H9 (cell line): ENCODE measurements at regions not wholly inside any gene's neighbourhood (a gene's known extent, or its start where the extent isn't known, plus 50 kb on each side); places are given as distances from the start of the nearest gene placed in this dataset.

Experiments used
- DNase-seq: peaks from one replicate; pipeline ENCODE4 v3.0.0-alpha.2; 2017
- H2AFZ ChIP-seq: one replicate; pipeline ENCODE4 v1.6.1; 2013; ENCODE audit warnings: mild to moderate bottlenecking, low read length, control low read depth, moderate library complexity
- H2AK5ac ChIP-seq: 2 replicates; pipeline ENCODE4 v1.6.1; 2013; ENCODE audit warnings: low read length, control low read depth, mixed read lengths; ENCODE audit not compliant: insufficient read length
- H2BK120ac ChIP-seq: one replicate; pipeline ENCODE4 v1.6.1; 2013; ENCODE audit warnings: low read depth, mild to moderate bottlenecking, low read length, control low read depth, inconsistent platforms; ENCODE audit not compliant: poor library complexity, severe bottlenecking
- H2BK12ac ChIP-seq: 2 replicates; pipeline ENCODE4 v1.6.1; 2013; ENCODE audit warnings: low read length, control low read depth, mixed read lengths, low read depth; ENCODE audit not compliant: insufficient read length
- H2BK15ac ChIP-seq: 2 replicates; pipeline ENCODE4 v1.6.1; 2013; ENCODE audit warnings: low read depth, low read length, control low read depth
- H2BK20ac ChIP-seq: one replicate; pipeline ENCODE4 v1.6.1; 2013; ENCODE audit warnings: low read depth, mild to moderate bottlenecking, low read length, control low read depth, inconsistent platforms; ENCODE audit not compliant: poor library complexity, severe bottlenecking
- H2BK5ac ChIP-seq: 2 replicates; pipeline ENCODE4 v1.6.1; 2013; ENCODE audit warnings: low read length, control low read depth, mixed read lengths; ENCODE audit not compliant: insufficient read length
- H3K14ac ChIP-seq: 2 replicates; pipeline ENCODE4 v1.6.1; 2013; ENCODE audit warnings: low read length, control low read depth; ENCODE audit not compliant: insufficient read depth
- H3K18ac ChIP-seq: 2 replicates; pipeline ENCODE4 v1.6.1; 2013; ENCODE audit warnings: low read depth, mild to moderate bottlenecking, mixed read lengths, low read length, control low read depth; ENCODE audit not compliant: insufficient read length
- H3K23ac ChIP-seq: 2 replicates; pipeline ENCODE4 v1.6.1; 2013; ENCODE audit warnings: low read length, control low read depth, mixed read lengths, low read depth; ENCODE audit not compliant: insufficient read length
- H3K23me2 ChIP-seq: 2 replicates; pipeline ENCODE4 v1.6.1; 2013; ENCODE audit warnings: low read depth, mild to moderate bottlenecking, mixed read lengths, low read length, control low read depth; ENCODE audit not compliant: insufficient read length, poor library complexity, severe bottlenecking
- H3K27ac ChIP-seq: 2 replicates; pipeline ENCODE4 v1.5.1; 2013; ENCODE audit warnings: low read length, control low read depth, mixed read lengths, low read depth; ENCODE audit not compliant: insufficient read length
- H3K27me3 ChIP-seq: 2 replicates; pipeline ENCODE4 v1.6.1; 2013; ENCODE audit warnings: low read length, control low read depth, inconsistent platforms; ENCODE audit not compliant: insufficient read depth
- H3K4ac ChIP-seq: 2 replicates; pipeline ENCODE4 v1.6.1; 2013; ENCODE audit warnings: low read depth, mild to moderate bottlenecking, control low read depth, inconsistent platforms, low read length, moderate library complexity
- H3K4me1 ChIP-seq: 2 replicates; pipeline ENCODE4 v1.6.1; 2013; ENCODE audit warnings: low read length, control low read depth, inconsistent platforms; ENCODE audit not compliant: insufficient read depth
- H3K4me2 ChIP-seq: 2 replicates; pipeline ENCODE4 v1.6.1; 2013; ENCODE audit warnings: low read length, control low read depth, mixed read lengths; ENCODE audit not compliant: insufficient read length, insufficient read depth
- H3K56ac ChIP-seq: 2 replicates; pipeline ENCODE4 v1.6.1; 2013; ENCODE audit warnings: low read depth, mild to moderate bottlenecking, mixed read lengths, low read length, control low read depth; ENCODE audit not compliant: insufficient read length
- H3K79me1 ChIP-seq: 2 replicates; pipeline ENCODE4 v1.6.1; 2013; ENCODE audit warnings: low read depth, mild to moderate bottlenecking, moderate library complexity, low read length, control low read depth, inconsistent platforms; ENCODE audit not compliant: insufficient read depth, poor library complexity, severe bottlenecking
- H3K79me2 ChIP-seq: 2 replicates; pipeline ENCODE4 v1.6.1; 2013; ENCODE audit warnings: low read length, control low read depth, inconsistent platforms; ENCODE audit not compliant: insufficient read depth
- H3K9ac ChIP-seq: 2 replicates; pipeline ENCODE4 v1.6.1; 2013; ENCODE audit warnings: low read length, control low read depth, mixed read lengths; ENCODE audit not compliant: insufficient read length; ENCODE audit errors: extremely low read depth
- H3K9me3 ChIP-seq: one replicate; pipeline ENCODE4 v1.6.1; 2013; ENCODE audit warnings: low read depth, low read length, inconsistent platforms; ENCODE audit not compliant: control insufficient read depth
- H3T11ph ChIP-seq: one replicate; pipeline ENCODE4 v1.6.1; 2013; ENCODE audit warnings: mild to moderate bottlenecking, low read length, control low read depth, inconsistent platforms
- H4K20me1 ChIP-seq: one replicate; pipeline ENCODE4 v1.6.1; 2013; ENCODE audit not compliant: control insufficient read depth, insufficient read length, insufficient read depth
- H4K5ac ChIP-seq: 2 replicates; pipeline ENCODE4 v1.6.1; 2013; ENCODE audit warnings: low read depth, mild to moderate bottlenecking, mixed read lengths, low read length, control low read depth; ENCODE audit not compliant: insufficient read length
- H4K8ac ChIP-seq: replicated peaks from 2 replicates; pipeline ENCODE4 v1.6.1; 2013; ENCODE audit warnings: low read length, control low read depth, mixed read lengths, low read depth; ENCODE audit not compliant: insufficient read length
- H4K91ac ChIP-seq: 2 replicates; pipeline ENCODE4 v1.6.1; 2013; ENCODE audit warnings: low read depth, mild to moderate bottlenecking, moderate library complexity, mixed read lengths, low read length, control low read depth; ENCODE audit not compliant: insufficient read length
- H3K27ac Mint-ChIP-seq, 3 experiments: 2 replicates in 2 of 3; 3 replicates in 1 of 3; pipeline ENCODE4 v1.8.0; 2020 to 2021; ENCODE audit warnings: mixed read lengths in 3 of 3, mild to moderate bottlenecking in 1 of 3, moderate library complexity in 1 of 3
- H3K27me3 Mint-ChIP-seq: 2 replicates; pipeline ENCODE4 v1.8.0; 2021; ENCODE audit warnings: low read depth, mild to moderate bottlenecking, moderate library complexity, mixed read lengths
- H3K36me3 Mint-ChIP-seq, 3 experiments: 2 replicates in 2 of 3; 3 replicates in 1 of 3; pipeline ENCODE4 v1.8.0; 2020 to 2021; ENCODE audit warnings: low read depth in 3 of 3, mixed read lengths in 3 of 3; ENCODE audit not compliant: insufficient read depth in 1 of 3
- H3K4me1 Mint-ChIP-seq, 2 experiments: 2 replicates each; pipeline ENCODE4 v1.8.0; 2020; ENCODE audit warnings: mixed read lengths in 2 of 2
- H3K4me3 Mint-ChIP-seq, 2 experiments: 2 replicates in 1 of 2; 3 replicates in 1 of 2; pipeline ENCODE4 v1.8.0; 2020 to 2021; ENCODE audit warnings: mild to moderate bottlenecking in 2 of 2, mixed read lengths in 2 of 2, moderate library complexity in 1 of 2
- H3K9me3 Mint-ChIP-seq, 2 experiments: 2 replicates in 1 of 2; 3 replicates in 1 of 2; pipeline ENCODE4 v1.8.0; 2020; ENCODE audit warnings: mild to moderate bottlenecking in 2 of 2, mixed read lengths in 2 of 2, moderate library complexity in 1 of 2
- CTCF ChIP-seq: fragments of 200-600 bp; sonication (generic); conservative IDR thresholded peaks from 3 replicates; pipeline ENCODE4 v1.8.0; 2021; ENCODE audit warnings: antibody characterized with exemption, mild to moderate bottlenecking
- WGBS: extraction: QIAGEN DNeasy Blood & Tissue Kit; methylation state at CpG from one replicate; pipeline ENCODE4 v1.1.7; 2013; ENCODE audit warnings: missing lambda C conversion rate, low lambda C conversion rate, mixed read lengths; ENCODE audit not compliant: insufficient read length; ENCODE audit errors: extremely low coverage; 5-methylcytosine and 5-hydroxymethylcytosine counted together

GRCh38 chr4:137997496-137997895 lies 244.7 kb downstream of the SLC7A11 start:
- H3K9me3 ChIP-seq, result no peaks in the 10 kb centered on the region
- no peak overlapping the region for H2BK15ac ChIP-seq
- Mint-ChIP-seq H3K36me3 (no peaks in the 10 kb centered on the region), H3K27ac (no peak overlapping the region), H3K9me3 (no peaks in the 10 kb centered on the region), H3K4me1 (peaks cover 0 to 3% of the 10 kb centered on the region in 2 experiments; a peak in 3 of 4 replicates), H3K27me3 (no peaks in the 10 kb centered on the region), H3K4me3 (no peak overlapping the region)
- no peaks in the 10 kb centered on the region for H3K79me1 ChIP-seq
- H2AK5ac ChIP-seq, result no peak overlapping the region
- no peak overlapping the region for H2BK5ac ChIP-seq
- no peaks in the 10 kb centered on the region for H3K79me2 ChIP-seq
- DNase-seq, result no peak
- H4K5ac ChIP-seq, result no peak overlapping the region
- H2BK120ac ChIP-seq, result no peak overlapping the region
- no peaks in the 10 kb centered on the region for H3K27me3 ChIP-seq
- no peak overlapping the region for H2BK20ac ChIP-seq
- no peak overlapping the region for H3K56ac ChIP-seq
- H3K18ac ChIP-seq, result no peak overlapping the region
- H2BK12ac ChIP-seq, result no peak overlapping the region
- H3K23ac ChIP-seq, result no peak overlapping the region
- no peaks in the 10 kb centered on the region for H3K4me1 ChIP-seq
- no peaks in the 10 kb centered on the region for H3K23me2 ChIP-seq
- H2AFZ ChIP-seq, result no peak overlapping the region
- H3K4me2 ChIP-seq, result no peak overlapping the region
- no CpG with 5 or more reads among the region's 1 CpG for WGBS
- H3K27ac ChIP-seq, result no peak overlapping the region
- H4K91ac ChIP-seq, result no peak overlapping the region
- H3K14ac ChIP-seq, result no peak overlapping the region
- H3K9ac ChIP-seq, result no peak overlapping the region
- H3T11ph ChIP-seq, result no peak overlapping the region
- no peaks in the 10 kb centered on the region for H4K20me1 ChIP-seq
- no peak overlapping the region for H3K4ac ChIP-seq
- no peak for TF ChIP-seq CTCF
- no peak overlapping the region for H4K8ac ChIP-seq
